ENCODE measurements at regions not wholly inside any gene's neighbourhood (a gene's known extent, or its start where the extent isn't known, plus 50 kb on each side); places are given as distances from the start of the nearest gene placed in this dataset.

DNA sequence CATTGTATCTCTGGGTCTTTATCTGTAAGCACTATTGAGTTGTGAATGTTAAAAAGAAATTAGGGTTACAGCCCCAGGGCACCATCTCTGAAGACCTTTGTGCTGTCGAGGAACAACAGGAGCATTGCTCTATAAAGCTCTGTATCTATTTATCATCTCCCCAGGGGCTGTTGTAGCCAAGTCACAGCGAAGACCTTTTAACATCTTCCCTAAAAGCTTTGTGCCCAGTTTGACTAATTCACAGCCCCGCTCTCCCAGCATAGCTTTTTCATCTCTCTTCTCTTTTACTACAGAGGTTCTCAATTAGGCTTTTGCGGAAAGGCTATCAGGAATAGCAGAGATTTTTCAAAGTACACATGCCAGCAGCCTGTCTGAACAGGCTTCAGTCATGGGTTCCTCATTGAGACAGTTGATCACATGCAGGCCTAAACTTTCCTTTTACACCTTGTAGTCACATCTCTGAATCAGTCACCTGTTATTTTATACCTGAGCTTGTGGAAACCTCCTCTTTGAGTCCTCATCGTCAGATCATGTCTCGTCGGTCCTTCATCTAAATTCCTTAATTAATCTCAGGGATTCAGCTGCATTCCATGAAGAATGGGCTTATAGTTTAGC, 140.5 kb downstream of the NPR3 start:
- TF ChIP-seq, protein P1, sequence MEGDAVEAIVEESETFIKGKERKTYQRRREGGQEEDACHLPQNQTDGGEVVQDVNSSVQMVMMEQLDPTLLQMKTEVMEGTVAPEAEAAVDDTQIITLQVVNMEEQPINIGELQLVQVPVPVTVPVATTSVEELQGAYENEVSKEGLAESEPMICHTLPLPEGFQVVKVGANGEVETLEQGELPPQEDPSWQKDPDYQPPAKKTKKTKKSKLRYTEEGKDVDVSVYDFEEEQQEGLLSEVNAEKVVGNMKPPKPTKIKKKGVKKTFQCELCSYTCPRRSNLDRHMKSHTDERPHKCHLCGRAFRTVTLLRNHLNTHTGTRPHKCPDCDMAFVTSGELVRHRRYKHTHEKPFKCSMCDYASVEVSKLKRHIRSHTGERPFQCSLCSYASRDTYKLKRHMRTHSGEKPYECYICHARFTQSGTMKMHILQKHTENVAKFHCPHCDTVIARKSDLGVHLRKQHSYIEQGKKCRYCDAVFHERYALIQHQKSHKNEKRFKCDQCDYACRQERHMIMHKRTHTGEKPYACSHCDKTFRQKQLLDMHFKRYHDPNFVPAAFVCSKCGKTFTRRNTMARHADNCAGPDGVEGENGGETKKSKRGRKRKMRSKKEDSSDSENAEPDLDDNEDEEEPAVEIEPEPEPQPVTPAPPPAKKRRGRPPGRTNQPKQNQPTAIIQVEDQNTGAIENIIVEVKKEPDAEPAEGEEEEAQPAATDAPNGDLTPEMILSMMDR (conservative IDR thresholded peaks at IDR 0.05; ENCODE audit: low read depth in 2 of 2) = no peak
- TF ChIP-seq POLR2AphosphoS5 (IDR thresholded peaks at IDR 0.05; ENCODE audit: low read depth) (no peak), REST (IDR thresholded peaks at IDR 0.05; ENCODE audit: unreplicated experiment) (no peak), EZH2 (IDR thresholded peaks at IDR 0.05; ENCODE audit: low read depth, unreplicated experiment) (no peak), JUNB (IDR thresholded peaks at IDR 0.05; ENCODE audit: unreplicated experiment) (no peak), ZNF114 (CRISPR knock-in tag; IDR thresholded peaks at IDR 0.05) (no peak), CREB1 (CRISPR knock-in tag; IDR thresholded peaks at IDR 0.05; ENCODE audit: low read depth) (no peak), ZNF331 (CRISPR knock-in tag; IDR thresholded peaks at IDR 0.05; ENCODE audit: low read depth) (no peak), EZH2phosphoT487 (IDR thresholded peaks at IDR 0.05; ENCODE audit: unreplicated experiment) (no peak), NANOG (IDR thresholded peaks at IDR 0.05; ENCODE audit: borderline replicate concordance) (no peak)

Data from GM23338 (cell line).